ENCODE measurements at regions not wholly inside any gene's neighbourhood (a gene's known extent, or its start where the extent isn't known, plus 50 kb on each side); places are given as distances from the start of the nearest gene placed in this dataset.

- ChIA-PET CTCF (ENCODE audit: low intra/inter-chr PET ratio, low total read pairs) (interaction anchor here (1.1 to 3.3 kb wide), 2 partner anchors 47 to 409 kb away, joined by 3 to 26 read pairs; partner anchors contain the start of gene THBS1), POLR2A (interaction anchor here (1.3 to 2.4 kb wide), 6 partner anchors 10 to 585 kb away, joined by 3 to 50 read pairs (median 6); partner anchors contain the start of gene THBS1)
- no peak overlapping the region for H3K27ac ChIP-seq (ENCODE audit: extremely low read length, insufficient read depth, low read length)
- H3K4me3 ChIP-seq (replicated peaks in 1 of 3; ENCODE audit: insufficient read depth in 1 of 3, low read depth in 2 of 3, low read length in 3 of 3) = no peak overlapping the region; a peak in 1 of 6 replicates
- ATAC-seq (peak; percentile 94), FAIRE-seq (peak; percentile 96), DNase-seq (ENCODE audit: low spot score) (peak; percentile 85)
- no peaks in the 10 kb centered on the region for H4K20me1 ChIP-seq (ENCODE audit: insufficient read depth, low read length)
- no TSS peak for BruUV-seq (replicated peaks)
- H2AFZ ChIP-seq (ENCODE audit: low read length) = no peak overlapping the region
- no peaks in the 10 kb centered on the region for H3K36me3 ChIP-seq (replicated peaks in 1 of 2; ENCODE audit: control insufficient read depth in 1 of 2, insufficient read depth in 2 of 2, low read length in 2 of 2)
- no peaks in the 10 kb centered on the region for H3K9me3 ChIP-seq (ENCODE audit: low read length)
- H3K4me1 ChIP-seq (ENCODE audit: insufficient read depth, low read length) = peaks cover 50% of the 10 kb centered on the region
- peak overlapping the region; percentile 60 for H3K4me2 ChIP-seq (ENCODE audit: low read depth, low read length)
- in situ Hi-C loops (cut with HindIII; ENCODE audit: extremely low pct_ligation_motif_present, low pct_unique_long_range_greater_than_20kb) (loop anchor here (5.0 to 10.0 kb wide), 3 partner anchors 100 to 410 kb away; partner anchors contain the start of gene THBS1), intact Hi-C loops (cut with micrococcal nuclease; ENCODE audit: unreplicated experiment) (loop anchor here (1.0 to 5.0 kb wide), 6 partner anchors 44 to 408 kb away; no protein-coding TSS in a partner anchor)
- no peaks in the 10 kb centered on the region for H3K27me3 ChIP-seq (ENCODE audit: control insufficient read depth in 1 of 2, insufficient read depth in 2 of 2, low read length in 2 of 2)
- H3K9ac ChIP-seq (ENCODE audit: insufficient read depth, low read depth, low read length) = peak overlapping the region; percentile 61; the same call in 1 of the 2 replicates
- no peaks in the 10 kb centered on the region for H3K79me2 ChIP-seq (ENCODE audit: insufficient read depth, low read length)
- WGBS (ENCODE audit: low lambda C conversion rate) = 86% methylated on average over 3 of the region's 3 CpGs
- TF ChIP-seq HMG20A (CRISPR knock-in tag; IDR thresholded peaks at IDR 0.05; ENCODE audit: borderline replicate concordance) (peak; percentile 28; the same call in 1 of the 2 replicates), ZNF224 (CRISPR knock-in tag; IDR thresholded peaks at IDR 0.05) (no peak), ZNF430 (CRISPR knock-in tag; IDR thresholded peaks at IDR 0.05) (0 out of 2 replicates have a peak, but pooled peaks have one; percentile 26), HNF4A (CRISPR knock-in tag; IDR thresholded peaks at IDR 0.05) (0 out of 2 replicates have a peak, but pooled peaks have one; percentile 4), GATAD2A (CRISPR knock-in tag; IDR thresholded peaks at IDR 0.05) (peak; percentile 33; the same call in 1 of the 2 replicates), HNRNPUL1 (IDR thresholded peaks at IDR 0.05; ENCODE audit: low read depth, low read length) (no peak), SOX5 (CRISPR knock-in tag; IDR thresholded peaks at IDR 0.05; ENCODE audit: borderline replicate concordance) (peak; percentile 46; the same call in 1 of the 2 replicates), SAP130 (CRISPR knock-in tag; IDR thresholded peaks at IDR 0.05; ENCODE audit: low read depth) (peak; percentile 50), LRRFIP1 (CRISPR knock-in tag; conservative IDR thresholded peaks at IDR 0.05) (no peak), RARA (CRISPR knock-in tag; IDR thresholded peaks at IDR 0.05) (0 out of 2 replicates have a peak, but pooled peaks have one; percentile 14), PHF5A (CRISPR knock-in tag; IDR thresholded peaks at IDR 0.05; ENCODE audit: low read depth, unreplicated experiment) (peak; percentile 46), SOX13 (IDR thresholded peaks at IDR 0.05) (no peak), SOX13 (CRISPR knock-in tag; conservative IDR thresholded peaks at IDR 0.05 in 1 of 2, IDR thresholded peaks at IDR 0.05 in 1 of 2) (peak in 1 of 2 experiments; percentile 23; a peak in 1 of 4 replicates), SMC3 (IDR thresholded peaks at IDR 0.05; ENCODE audit: low read length) (peak; percentile 92), MIER3 (CRISPR knock-in tag; IDR thresholded peaks at IDR 0.05; ENCODE audit: borderline replicate concordance) (peak; percentile 44; the same call in 1 of the 2 replicates), TEAD3 (CRISPR knock-in tag; optimal IDR thresholded peaks at IDR 0.05; ENCODE audit: borderline replicate concordance) (peak; percentile 72), REPIN1 (CRISPR knock-in tag; IDR thresholded peaks at IDR 0.05; ENCODE audit: borderline replicate concordance, low read depth) (no peak), RXRB (CRISPR knock-in tag; IDR thresholded peaks at IDR 0.05; ENCODE audit: borderline replicate concordance) (peak; percentile 23; the same call in 1 of the 2 replicates), NFYB (CRISPR knock-in tag; IDR thresholded peaks at IDR 0.05) (no peak), ZNF382 (CRISPR knock-in tag; IDR thresholded peaks at IDR 0.05; ENCODE audit: borderline replicate concordance) (no peak), ZNF564 (CRISPR knock-in tag; IDR thresholded peaks at IDR 0.05) (no peak)
- TF ChIP-seq, protein P1, sequence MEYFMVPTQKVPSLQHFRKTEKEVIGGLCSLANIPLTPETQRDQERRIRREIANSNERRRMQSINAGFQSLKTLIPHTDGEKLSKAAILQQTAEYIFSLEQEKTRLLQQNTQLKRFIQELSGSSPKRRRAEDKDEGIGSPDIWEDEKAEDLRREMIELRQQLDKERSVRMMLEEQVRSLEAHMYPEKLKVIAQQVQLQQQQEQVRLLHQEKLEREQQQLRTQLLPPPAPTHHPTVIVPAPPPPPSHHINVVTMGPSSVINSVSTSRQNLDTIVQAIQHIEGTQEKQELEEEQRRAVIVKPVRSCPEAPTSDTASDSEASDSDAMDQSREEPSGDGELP (IDR thresholded peaks at IDR 0.05; ENCODE audit: borderline replicate concordance, low read depth) = peak; percentile 88
- TF ChIP-seq, protein P2, sequence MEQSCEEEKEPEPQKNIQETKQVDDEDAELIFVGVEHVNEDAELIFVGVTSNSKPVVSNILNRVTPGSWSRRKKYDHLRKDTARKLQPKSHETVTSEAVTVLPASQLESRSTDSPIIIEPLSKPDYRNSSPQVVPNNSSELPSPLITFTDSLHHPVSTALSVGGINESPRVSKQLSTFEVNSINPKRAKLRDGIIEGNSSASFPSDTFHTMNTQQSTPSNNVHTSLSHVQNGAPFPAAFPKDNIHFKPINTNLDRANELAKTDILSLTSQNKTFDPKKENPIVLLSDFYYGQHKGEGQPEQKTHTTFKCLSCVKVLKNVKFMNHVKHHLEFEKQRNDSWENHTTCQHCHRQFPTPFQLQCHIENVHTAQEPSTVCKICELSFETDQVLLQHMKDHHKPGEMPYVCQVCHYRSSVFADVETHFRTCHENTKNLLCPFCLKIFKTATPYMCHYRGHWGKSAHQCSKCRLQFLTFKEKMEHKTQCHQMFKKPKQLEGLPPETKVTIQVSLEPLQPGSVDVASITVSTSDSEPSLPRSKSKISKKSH (CRISPR knock-in tag; IDR thresholded peaks at IDR 0.05; ENCODE audit: borderline replicate concordance) = no peak
These were observed 408.9 kb upstream of the THBS1 start for GRCh38 chr15:39171944-39172368.
